Activated naive CD4-positive, alpha-beta T cell treated with anti-CD3 and anti-CD28 coated beads, Interleukin-2, amount 50 U/mL, for 24 hours (primary cell): ENCODE measurements at regions not wholly inside any gene's neighbourhood (a gene's known extent, or its start where the extent isn't known, plus 50 kb on each side); places are given as distances from the start of the nearest gene placed in this dataset.

Source experiments
- H3K27ac Mint-ChIP-seq: one replicate; pipeline ENCODE4 v1.8.0; 2021; ENCODE audit warnings: mild to moderate bottlenecking, mixed read lengths
- H3K27me3 Mint-ChIP-seq: one replicate; pipeline ENCODE4 v1.8.0; 2021; ENCODE audit warnings: mixed read lengths
- H3K36me3 Mint-ChIP-seq: one replicate; pipeline ENCODE4 v1.8.0; 2021; ENCODE audit warnings: mixed read lengths
- H3K4me1 Mint-ChIP-seq: one replicate; pipeline ENCODE4 v1.8.0; 2021; ENCODE audit warnings: mixed read lengths
- H3K4me3 Mint-ChIP-seq: one replicate; pipeline ENCODE4 v1.8.0; 2021; ENCODE audit warnings: mild to moderate bottlenecking, mixed read lengths
- H3K9me3 Mint-ChIP-seq: one replicate; pipeline ENCODE4 v1.8.0; 2021; ENCODE audit warnings: mixed read lengths

DNA sequence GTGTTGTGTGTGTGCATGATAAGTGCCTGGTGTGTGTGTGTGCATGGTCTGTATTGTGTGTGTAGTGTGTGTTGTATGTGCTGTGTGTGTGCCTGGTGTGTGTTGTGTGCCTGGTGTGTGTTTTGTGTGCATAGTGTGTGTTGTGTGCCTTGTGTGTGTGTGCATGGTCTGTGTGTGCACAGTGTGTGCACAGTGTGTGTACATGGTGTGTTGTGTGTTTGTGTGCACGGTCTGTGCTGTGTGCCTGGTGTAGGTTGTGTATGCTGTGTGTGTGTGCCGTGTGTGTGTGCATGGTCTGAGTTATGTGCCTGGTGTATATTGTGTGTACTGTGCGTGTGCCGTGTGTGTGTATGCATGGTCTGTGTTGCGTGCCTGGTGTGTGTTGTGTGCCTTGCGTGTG is 403.0 kb upstream of the RNF32 start:
- no peaks in the 10 kb centered on the region for H3K4me1 Mint-ChIP-seq

DNA sequence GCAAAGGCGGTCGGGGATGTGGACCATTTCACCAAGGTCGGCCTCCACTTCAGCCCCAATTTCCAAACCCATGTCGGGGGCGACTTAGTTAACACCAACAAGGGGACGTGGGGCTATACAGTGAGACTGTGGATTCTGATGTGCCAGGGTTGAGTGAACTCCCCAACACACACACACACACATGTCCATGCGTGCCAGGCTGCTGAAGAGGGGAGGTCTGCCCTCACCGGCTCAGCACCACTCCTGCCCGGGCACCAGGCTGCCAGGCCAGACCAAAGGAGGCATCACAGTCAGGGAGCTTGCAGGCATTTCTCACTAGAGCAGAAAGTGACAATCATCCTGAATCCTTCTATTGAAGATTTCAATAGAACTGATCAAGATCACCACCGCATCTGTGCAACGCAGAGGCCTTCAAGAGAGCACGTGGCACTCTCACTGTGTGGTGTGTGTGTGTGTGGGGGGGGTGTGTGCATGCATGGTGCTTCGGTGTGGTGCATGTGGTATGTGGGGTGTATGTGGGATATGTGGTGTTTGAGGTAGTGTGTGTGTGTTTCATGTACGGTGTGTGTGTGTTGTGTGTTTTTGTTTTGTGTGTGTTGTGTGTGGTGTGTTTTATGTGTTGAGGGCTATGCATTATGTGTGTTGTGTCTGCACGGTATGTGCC is 403.5 kb upstream of the RNF32 start:
- no peak overlapping the region for H3K4me3 Mint-ChIP-seq
- no peaks in the 10 kb centered on the region for H3K36me3 Mint-ChIP-seq
- no peaks in the 10 kb centered on the region for H3K4me1 Mint-ChIP-seq
- H3K9me3 Mint-ChIP-seq = no peaks in the 10 kb centered on the region
- no peak overlapping the region for H3K27ac Mint-ChIP-seq
- no peaks in the 10 kb centered on the region for H3K27me3 Mint-ChIP-seq

More for the DNA sequence above, 403.0 kb upstream of the RNF32 start:
- no peak overlapping the region for H3K27ac Mint-ChIP-seq
- no peaks in the 10 kb centered on the region for H3K36me3 Mint-ChIP-seq
- no peak overlapping the region for H3K4me3 Mint-ChIP-seq
- no peaks in the 10 kb centered on the region for H3K27me3 Mint-ChIP-seq
- H3K9me3 Mint-ChIP-seq = peaks cover 1% of the 10 kb centered on the region

- no peaks in the 10 kb centered on the region for H3K36me3 Mint-ChIP-seq
- no peaks in the 10 kb centered on the region for H3K9me3 Mint-ChIP-seq
- H3K27me3 Mint-ChIP-seq = no peaks in the 10 kb centered on the region
- no peak overlapping the region for H3K27ac Mint-ChIP-seq
- H3K4me3 Mint-ChIP-seq = no peak overlapping the region
- no peaks in the 10 kb centered on the region for H3K4me1 Mint-ChIP-seq
Measured at GRCh38 chr7:156236181-156236889, 404.2 kb upstream of the RNF32 start.

- no peaks in the 10 kb centered on the region for H3K27me3 Mint-ChIP-seq
- H3K27ac Mint-ChIP-seq = no peak overlapping the region
- H3K4me3 Mint-ChIP-seq = no peak overlapping the region
- no peaks in the 10 kb centered on the region for H3K9me3 Mint-ChIP-seq
- H3K4me1 Mint-ChIP-seq = no peaks in the 10 kb centered on the region
- no peaks in the 10 kb centered on the region for H3K36me3 Mint-ChIP-seq
Measured at GRCh38 chr7:156234666-156235494, 405.7 kb upstream of the RNF32 start.

- Mint-ChIP-seq H3K9me3 (no peaks in the 10 kb centered on the region), H3K27ac (no peak overlapping the region), H3K27me3 (no peaks in the 10 kb centered on the region), H3K4me3 (no peak overlapping the region), H3K36me3 (no peaks in the 10 kb centered on the region), H3K4me1 (no peaks in the 10 kb centered on the region)
Measured at GRCh38 chr7:156234192-156234591, 406.4 kb upstream of the RNF32 start.

GRCh38 chr7:156232931-156233705 is 407.5 kb upstream of the RNF32 start:
- no peaks in the 10 kb centered on the region for H3K4me1 Mint-ChIP-seq

GRCh38 chr7:156230576-156230975 is 410.0 kb upstream of the RNF32 start:
- H3K27me3 Mint-ChIP-seq = no peaks in the 10 kb centered on the region
- H3K27ac Mint-ChIP-seq = no peak overlapping the region
- no peaks in the 10 kb centered on the region for H3K4me1 Mint-ChIP-seq
- H3K36me3 Mint-ChIP-seq = no peaks in the 10 kb centered on the region
- H3K9me3 Mint-ChIP-seq = no peaks in the 10 kb centered on the region
- no peak overlapping the region for H3K4me3 Mint-ChIP-seq

More at GRCh38 chr7:156232931-156233705, 407.5 kb upstream of the RNF32 start:
- no peaks in the 10 kb centered on the region for H3K36me3 Mint-ChIP-seq
- H3K4me3 Mint-ChIP-seq = no peak overlapping the region
- H3K9me3 Mint-ChIP-seq = no peaks in the 10 kb centered on the region
- no peaks in the 10 kb centered on the region for H3K27me3 Mint-ChIP-seq
- no peak overlapping the region for H3K27ac Mint-ChIP-seq

DNA sequence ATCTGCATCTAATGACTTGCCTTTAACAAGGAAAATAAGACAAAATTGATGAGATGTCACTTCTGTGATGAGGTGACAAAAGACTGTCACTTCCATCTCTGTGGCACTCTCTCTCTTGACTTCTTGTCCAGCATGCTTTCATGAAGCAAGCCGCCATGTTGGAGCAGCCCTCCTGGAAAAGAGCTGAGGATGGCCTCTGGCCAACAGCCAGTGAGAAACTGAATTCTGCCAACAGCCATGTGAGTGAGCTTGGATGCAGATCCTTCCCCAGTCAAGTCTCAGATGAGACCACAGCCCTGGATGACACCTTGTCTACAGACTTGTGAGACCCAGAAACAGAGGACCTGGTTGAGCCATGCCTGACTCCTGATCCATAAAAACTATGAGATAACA is 412.6 kb upstream of the SHH start:
- H3K9me3 Mint-ChIP-seq = no peaks in the 10 kb centered on the region
- peaks cover 1% of the 10 kb centered on the region for H3K27me3 Mint-ChIP-seq

DNA sequence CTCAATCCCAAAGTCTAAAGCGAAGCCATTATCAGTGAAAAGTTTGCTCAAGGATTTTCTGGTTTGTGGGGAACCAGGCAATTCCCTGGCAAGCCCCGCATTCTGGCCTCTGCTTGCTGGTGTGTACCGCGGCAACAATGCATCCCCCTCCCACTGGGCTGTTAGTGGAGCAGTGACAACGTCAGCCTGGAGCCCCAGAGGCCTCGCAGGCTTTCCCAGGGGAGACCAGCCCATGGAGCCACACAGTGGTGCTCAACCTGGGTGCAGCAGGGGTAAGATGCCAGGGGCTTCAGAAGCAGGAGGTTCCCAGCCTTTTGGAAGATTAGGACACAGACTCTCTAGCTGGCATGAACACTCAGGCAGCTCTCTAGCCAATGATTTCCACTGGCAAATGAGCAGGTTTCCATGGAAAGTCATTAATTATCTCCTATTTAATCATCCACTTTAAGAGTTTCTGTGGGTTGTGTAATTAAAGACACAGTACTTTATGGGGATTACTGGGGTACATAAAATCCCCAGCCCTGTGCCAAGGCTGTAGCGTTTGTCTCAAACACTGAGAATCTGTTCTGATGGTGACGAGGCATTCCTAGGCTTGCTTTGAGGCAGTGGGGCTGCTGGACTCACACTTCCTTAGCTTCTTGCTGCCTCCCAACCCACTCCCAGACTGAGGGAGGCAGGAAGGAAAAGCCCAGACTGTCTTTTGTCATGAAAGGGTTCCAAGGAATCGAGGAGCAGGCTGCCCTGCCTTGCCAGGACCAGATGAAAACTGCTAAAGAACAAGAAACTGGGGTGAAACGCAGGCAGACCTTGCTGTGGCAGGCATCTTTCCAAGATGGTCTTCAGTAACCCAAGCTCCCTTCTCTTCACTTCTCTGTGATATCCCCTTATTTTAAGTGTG is 411.9 kb upstream of the SHH start:
- no peaks in the 10 kb centered on the region for H3K4me1 Mint-ChIP-seq
- H3K27ac Mint-ChIP-seq = no peak overlapping the region
- no peak overlapping the region for H3K4me3 Mint-ChIP-seq
- no peaks in the 10 kb centered on the region for H3K36me3 Mint-ChIP-seq
- peaks cover 1% of the 10 kb centered on the region for H3K27me3 Mint-ChIP-seq
- H3K9me3 Mint-ChIP-seq = no peaks in the 10 kb centered on the region

More for the DNA sequence above, 412.6 kb upstream of the SHH start:
- H3K27ac Mint-ChIP-seq = no peak overlapping the region
- no peaks in the 10 kb centered on the region for H3K36me3 Mint-ChIP-seq
- no peak overlapping the region for H3K4me3 Mint-ChIP-seq
- H3K4me1 Mint-ChIP-seq = no peaks in the 10 kb centered on the region

DNA sequence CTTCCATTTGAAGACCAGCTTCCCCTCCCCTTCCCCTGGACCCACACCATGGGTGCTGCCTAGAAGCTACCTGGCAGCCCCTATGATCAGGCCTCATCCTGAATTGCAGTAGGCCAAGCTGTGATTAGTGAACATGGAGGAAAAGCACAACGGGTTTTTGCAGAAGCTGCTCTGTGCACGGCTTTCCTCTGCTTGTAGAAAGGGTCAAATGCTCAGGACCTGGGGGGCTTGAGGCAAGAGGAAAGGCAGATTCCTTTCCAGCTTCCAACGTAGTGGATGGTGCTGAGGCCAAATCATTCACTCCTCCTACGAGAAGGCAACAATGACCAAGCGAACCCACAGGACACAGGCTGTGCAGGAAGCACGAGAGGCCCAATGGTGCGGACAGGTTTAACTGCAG is 410.3 kb upstream of the SHH start:
- Mint-ChIP-seq H3K27me3 (peaks cover 1% of the 10 kb centered on the region), H3K4me3 (no peak overlapping the region), H3K4me1 (no peaks in the 10 kb centered on the region), H3K36me3 (no peaks in the 10 kb centered on the region), H3K9me3 (no peaks in the 10 kb centered on the region), H3K27ac (no peak overlapping the region)

GRCh38 chr7:156222151-156222550 is 409.9 kb upstream of the SHH start:
- Mint-ChIP-seq H3K4me3 (no peak overlapping the region), H3K27me3 (peaks cover 1% of the 10 kb centered on the region), H3K9me3 (no peaks in the 10 kb centered on the region), H3K27ac (no peak overlapping the region), H3K4me1 (no peaks in the 10 kb centered on the region), H3K36me3 (no peaks in the 10 kb centered on the region)

DNA sequence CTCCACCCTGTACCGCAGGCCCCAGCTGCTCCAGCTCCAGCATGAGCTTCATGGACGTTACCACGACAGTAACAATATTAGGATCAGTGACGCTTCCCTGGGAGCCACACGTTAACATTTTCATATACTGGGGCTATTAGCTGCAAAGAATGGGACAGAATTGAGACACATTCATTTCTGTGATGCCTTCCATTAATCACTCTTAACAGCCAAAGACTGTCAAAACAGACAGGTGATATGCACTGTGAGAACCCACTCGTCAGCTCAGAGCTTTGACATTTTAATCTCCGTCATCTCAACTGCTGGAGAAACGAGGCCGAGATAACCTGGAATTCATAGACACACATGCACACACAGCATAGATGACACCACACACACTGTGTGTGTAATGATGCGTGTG is 408.4 kb upstream of the SHH start:
- Mint-ChIP-seq H3K36me3 (no peaks in the 10 kb centered on the region), H3K4me3 (no peak overlapping the region), H3K27ac (no peak overlapping the region), H3K27me3 (peaks cover 1% of the 10 kb centered on the region), H3K4me1 (no peaks in the 10 kb centered on the region), H3K9me3 (no peaks in the 10 kb centered on the region)

DNA sequence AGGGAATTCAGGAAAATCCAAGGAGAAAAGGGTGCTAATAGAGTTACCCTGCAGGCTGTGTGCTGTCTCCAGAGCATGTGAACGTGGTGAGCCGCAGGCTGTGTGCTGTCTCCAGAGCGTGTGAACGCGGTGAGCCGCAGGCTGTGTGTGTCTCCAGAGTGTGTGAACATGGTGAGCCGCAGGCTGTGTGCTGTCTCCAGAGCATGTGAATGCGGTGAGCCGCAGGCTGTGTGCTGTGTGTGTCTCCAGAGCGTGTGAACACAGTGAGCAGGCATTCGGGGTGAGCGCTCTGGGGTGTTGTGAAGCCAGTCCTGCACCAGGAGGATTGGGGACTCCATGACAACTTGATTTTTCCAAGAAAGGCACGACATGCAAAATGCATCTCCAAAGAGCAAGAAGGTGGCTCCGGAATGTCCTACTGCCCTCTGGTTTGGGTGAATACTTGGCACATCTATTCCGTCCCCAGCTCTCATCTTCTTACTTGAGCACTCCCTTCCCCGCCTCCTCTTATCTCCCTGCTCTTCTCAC is 407.9 kb upstream of the SHH start:
- Mint-ChIP-seq H3K27me3 (peaks cover 1% of the 10 kb centered on the region), H3K4me3 (no peak overlapping the region)

GRCh38 chr7:156219307-156220077 is 407.2 kb upstream of the SHH start:
- Mint-ChIP-seq H3K36me3 (no peaks in the 10 kb centered on the region), H3K27me3 (peaks cover 1% of the 10 kb centered on the region), H3K4me1 (no peaks in the 10 kb centered on the region), H3K9me3 (no peaks in the 10 kb centered on the region), H3K4me3 (no peak overlapping the region), H3K27ac (no peak overlapping the region)

More for the DNA sequence above, 407.9 kb upstream of the SHH start:
- H3K4me1 Mint-ChIP-seq = no peaks in the 10 kb centered on the region
- H3K27ac Mint-ChIP-seq = no peak overlapping the region
- no peaks in the 10 kb centered on the region for H3K36me3 Mint-ChIP-seq
- H3K9me3 Mint-ChIP-seq = no peaks in the 10 kb centered on the region
